Parathyroid adenoma (tissue), 2 donors: ENCODE measurements at regions not wholly inside any gene's neighbourhood (a gene's known extent, or its start where the extent isn't known, plus 50 kb on each side); places are given as distances from the start of the nearest gene placed in this dataset.

Experiments used
- H2AFZ ChIP-seq: fragments of 300-600 bp; sonication (generic); one replicate; pipeline ENCODE4 v1.7.0; 2017; ENCODE audit warnings: antibody characterized with exemption, mild to moderate bottlenecking
- H3K27ac ChIP-seq: fragments of 300-600 bp; sonication (generic); one replicate; pipeline ENCODE4 v1.7.0; 2017
- H3K27me3 ChIP-seq: fragments of 300-600 bp; sonication (generic); one replicate; pipeline ENCODE4 v1.7.0; 2017; ENCODE audit warnings: low read length; ENCODE audit not compliant: control insufficient read depth, insufficient read depth
- H3K36me3 ChIP-seq: fragments of 300-600 bp; sonication (generic); one replicate; pipeline ENCODE4 v1.7.0; 2017; ENCODE audit warnings: low read length; ENCODE audit not compliant: control insufficient read depth, insufficient read depth
- H3K4me1 ChIP-seq: fragments of 300-600 bp; sonication (generic); one replicate; pipeline ENCODE4 v1.7.0; 2017; ENCODE audit warnings: control low read depth
- H3K4me2 ChIP-seq: fragments of 300-600 bp; sonication (generic); one replicate; pipeline ENCODE4 v1.7.0; 2017; ENCODE audit warnings: low read length
- H3K4me3 ChIP-seq: fragments of 300-600 bp; sonication (generic); one replicate; pipeline ENCODE4 v1.7.0; 2017; ENCODE audit warnings: low read depth, low read length
- H3K79me2 ChIP-seq: fragments of 300-600 bp; sonication (generic); one replicate; pipeline ENCODE4 v1.7.0; 2017; ENCODE audit warnings: control low read depth
- H3K9ac ChIP-seq: fragments of 300-600 bp; sonication (generic); one replicate; pipeline ENCODE4 v1.7.0; 2017; ENCODE audit warnings: mild to moderate bottlenecking
- H3K9me3 ChIP-seq: fragments of 300-600 bp; sonication (generic); one replicate; pipeline ENCODE4 v1.7.0; 2017; ENCODE audit warnings: low read length; ENCODE audit not compliant: control insufficient read depth
- TF ChIP-seq, protein P1 (sequence below): fragments of 300-600 bp; sonication (generic); IDR thresholded peaks from one replicate; pipeline ENCODE4 v1.7.0; 2017; ENCODE audit warnings: antibody characterized with exemption, mild to moderate bottlenecking
- donor health status: primary hyperparathyroidism.

DNA sequence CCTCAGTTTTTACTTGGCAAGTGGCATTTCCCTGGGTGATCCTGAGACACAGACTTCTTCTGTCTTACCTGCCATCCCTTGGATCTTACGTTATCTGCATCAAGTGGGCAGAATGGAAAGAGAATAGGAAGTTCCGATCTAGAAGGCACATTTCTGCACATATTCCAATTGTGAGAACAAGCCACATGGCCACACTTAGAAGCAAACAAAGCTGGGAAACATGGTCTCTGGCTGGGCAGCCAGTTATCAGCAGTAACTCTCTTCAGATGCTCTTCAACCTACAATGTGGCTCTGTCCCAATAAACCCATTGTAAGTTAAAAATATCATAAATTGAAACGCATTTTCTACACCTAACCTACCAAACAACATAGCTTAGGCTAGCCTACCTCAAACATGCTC, 67.3 kb upstream of the CCN6 start:
- TF ChIP-seq, protein P1, sequence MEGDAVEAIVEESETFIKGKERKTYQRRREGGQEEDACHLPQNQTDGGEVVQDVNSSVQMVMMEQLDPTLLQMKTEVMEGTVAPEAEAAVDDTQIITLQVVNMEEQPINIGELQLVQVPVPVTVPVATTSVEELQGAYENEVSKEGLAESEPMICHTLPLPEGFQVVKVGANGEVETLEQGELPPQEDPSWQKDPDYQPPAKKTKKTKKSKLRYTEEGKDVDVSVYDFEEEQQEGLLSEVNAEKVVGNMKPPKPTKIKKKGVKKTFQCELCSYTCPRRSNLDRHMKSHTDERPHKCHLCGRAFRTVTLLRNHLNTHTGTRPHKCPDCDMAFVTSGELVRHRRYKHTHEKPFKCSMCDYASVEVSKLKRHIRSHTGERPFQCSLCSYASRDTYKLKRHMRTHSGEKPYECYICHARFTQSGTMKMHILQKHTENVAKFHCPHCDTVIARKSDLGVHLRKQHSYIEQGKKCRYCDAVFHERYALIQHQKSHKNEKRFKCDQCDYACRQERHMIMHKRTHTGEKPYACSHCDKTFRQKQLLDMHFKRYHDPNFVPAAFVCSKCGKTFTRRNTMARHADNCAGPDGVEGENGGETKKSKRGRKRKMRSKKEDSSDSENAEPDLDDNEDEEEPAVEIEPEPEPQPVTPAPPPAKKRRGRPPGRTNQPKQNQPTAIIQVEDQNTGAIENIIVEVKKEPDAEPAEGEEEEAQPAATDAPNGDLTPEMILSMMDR: no peak
- H3K27ac ChIP-seq: no peak overlapping the region
- no peaks in the 10 kb centered on the region for H3K36me3 ChIP-seq
- no peak overlapping the region for H2AFZ ChIP-seq
- no peaks in the 10 kb centered on the region for H3K27me3 ChIP-seq
- H3K9me3 ChIP-seq: no peaks in the 10 kb centered on the region
- no peaks in the 10 kb centered on the region for H3K79me2 ChIP-seq
- H3K4me1 ChIP-seq: peaks cover 9% of the 10 kb centered on the region
- no peak overlapping the region for H3K9ac ChIP-seq
- H3K4me3 ChIP-seq: no peak overlapping the region
- H3K4me2 ChIP-seq: no peak overlapping the region

DNA sequence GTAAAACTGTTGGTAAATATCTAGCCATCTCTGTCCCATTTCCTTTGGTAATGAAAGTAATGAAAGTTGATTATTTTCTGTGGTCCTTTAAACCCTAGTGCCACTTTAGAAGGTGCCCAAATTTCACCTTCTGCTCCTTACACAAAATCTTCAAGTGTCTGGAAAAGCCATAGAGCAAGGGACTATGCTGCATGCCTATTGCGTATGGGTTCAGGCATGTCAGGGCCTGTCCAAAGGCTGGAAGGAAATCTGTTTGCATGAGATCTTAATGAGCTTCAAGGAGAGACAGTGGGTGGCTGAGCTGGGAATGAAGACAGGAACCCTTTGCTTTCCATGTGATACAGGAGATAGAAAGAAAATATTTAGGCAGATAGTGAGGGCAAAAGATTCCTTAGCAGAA, 66.6 kb upstream of the CCN6 start:
- Histone ChIP-seq H3K4me1 (peaks cover 9% of the 10 kb centered on the region), H3K9ac (no peak overlapping the region), H3K9me3 (no peaks in the 10 kb centered on the region), H3K36me3 (no peaks in the 10 kb centered on the region), H3K4me3 (no peak overlapping the region), H3K27ac (no peak overlapping the region), H3K27me3 (no peaks in the 10 kb centered on the region), H3K79me2 (no peaks in the 10 kb centered on the region), H2AFZ (no peak overlapping the region), H3K4me2 (no peak overlapping the region)
- TF ChIP-seq, protein P1: no peak

DNA sequence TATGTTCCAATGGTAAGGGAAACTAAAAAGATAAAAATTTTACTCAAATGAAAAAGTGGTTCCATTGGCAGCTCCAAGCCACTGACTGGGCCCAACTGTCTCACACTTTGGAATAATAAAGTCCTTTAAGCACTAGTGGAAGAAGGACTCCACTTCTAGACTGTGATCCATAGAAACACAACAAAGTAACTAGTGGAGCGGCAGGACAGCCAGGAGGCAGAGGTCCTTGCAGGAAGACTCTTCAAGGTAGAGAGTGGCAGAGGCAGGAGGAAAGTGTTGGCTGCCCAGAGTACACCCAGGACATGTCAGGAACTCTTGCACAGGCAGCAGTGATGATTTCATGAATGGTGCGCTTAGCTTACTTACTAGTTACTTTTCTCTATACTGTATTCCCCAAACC, 65.0 kb upstream of the CCN6 start:
- TF ChIP-seq, protein P1: no peak
- no peak overlapping the region for H2AFZ ChIP-seq
- no peaks in the 10 kb centered on the region for H3K9me3 ChIP-seq
- no peak overlapping the region for H3K9ac ChIP-seq
- H3K4me1 ChIP-seq: peaks cover 9% of the 10 kb centered on the region
- no peak overlapping the region for H3K4me3 ChIP-seq
- H3K4me2 ChIP-seq: no peak overlapping the region
- no peaks in the 10 kb centered on the region for H3K36me3 ChIP-seq
- H3K27ac ChIP-seq: no peak overlapping the region
- no peaks in the 10 kb centered on the region for H3K27me3 ChIP-seq
- no peaks in the 10 kb centered on the region for H3K79me2 ChIP-seq

DNA sequence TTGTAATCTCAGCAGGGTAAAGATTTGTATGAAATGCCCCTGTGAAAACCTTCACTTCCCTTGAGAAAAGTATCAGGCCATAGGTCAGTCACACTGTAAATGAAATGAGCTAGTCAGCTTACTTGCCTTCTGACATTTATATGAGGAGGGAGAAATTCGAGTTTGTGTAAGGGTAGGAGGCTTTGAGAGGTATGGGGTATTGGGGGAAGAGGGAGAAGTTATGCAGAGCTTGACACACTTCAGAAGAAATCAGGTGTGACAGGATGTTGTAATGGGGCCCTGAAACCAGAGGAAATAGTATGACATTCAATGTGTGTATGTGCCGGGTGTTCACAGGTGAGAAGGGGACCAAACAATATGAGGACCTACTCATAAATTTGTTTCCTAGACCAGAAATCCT, 64.2 kb upstream of the CCN6 start:
- H3K9me3 ChIP-seq: no peaks in the 10 kb centered on the region
- H3K4me2 ChIP-seq: no peak overlapping the region
- peaks cover 9% of the 10 kb centered on the region for H3K4me1 ChIP-seq
- TF ChIP-seq, protein P1: no peak
- H3K9ac ChIP-seq: no peak overlapping the region
- no peak overlapping the region for H3K27ac ChIP-seq
- H3K79me2 ChIP-seq: no peaks in the 10 kb centered on the region
- no peaks in the 10 kb centered on the region for H3K27me3 ChIP-seq
- H3K36me3 ChIP-seq: no peaks in the 10 kb centered on the region
- no peak overlapping the region for H3K4me3 ChIP-seq
- no peak overlapping the region for H2AFZ ChIP-seq

DNA sequence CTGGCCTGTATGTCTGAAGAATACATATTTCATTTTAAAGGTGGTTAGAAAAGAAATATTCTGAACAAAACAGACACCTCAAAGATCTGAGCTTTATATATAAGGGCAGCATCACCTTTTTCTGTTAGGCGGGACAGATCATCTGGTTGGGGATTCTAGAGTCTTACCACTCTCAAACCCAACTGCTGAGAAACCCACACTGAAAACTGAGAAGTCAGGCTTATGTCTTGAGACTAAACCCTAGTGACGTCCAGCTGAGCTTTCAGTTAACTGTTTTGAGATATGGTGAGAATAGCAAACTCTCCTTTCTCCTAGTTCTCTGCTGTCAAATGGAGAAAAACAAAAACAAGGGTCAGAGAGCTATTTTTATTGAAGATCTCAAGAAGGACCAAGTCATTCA, 63.7 kb upstream of the CCN6 start:
- no peaks in the 10 kb centered on the region for H3K27me3 ChIP-seq
- no peaks in the 10 kb centered on the region for H3K36me3 ChIP-seq
- H3K27ac ChIP-seq: no peak overlapping the region
- no peaks in the 10 kb centered on the region for H3K9me3 ChIP-seq
- no peaks in the 10 kb centered on the region for H3K79me2 ChIP-seq
- H3K4me1 ChIP-seq: peaks cover 5% of the 10 kb centered on the region
- H2AFZ ChIP-seq: no peak overlapping the region
- no peak overlapping the region for H3K9ac ChIP-seq
- H3K4me2 ChIP-seq: no peak overlapping the region
- H3K4me3 ChIP-seq: no peak overlapping the region
- TF ChIP-seq, protein P1: no peak
